ENCODE measurements at regions not wholly inside any gene's neighbourhood (a gene's known extent, or its start where the extent isn't known, plus 50 kb on each side); places are given as distances from the start of the nearest gene placed in this dataset.
"Not testable (repeated sequence)": the region's sequence is repeated elsewhere in the genome, so short reads cannot be mapped to it uniquely, and the experiment has no call there.

- CTCF ChIA-PET, result no interaction called here
- H3K4me1 ChIP-seq (ENCODE audit: control insufficient read depth, insufficient read depth, low read length), result no peaks in the 10 kb centered on the region
- H3K4me3 ChIP-seq (ENCODE audit: low read depth in 2 of 2, low read length in 2 of 2), result no peak overlapping the region
- no peak for TF ChIP-seq SIN3A (IDR thresholded peaks at IDR 0.05; ENCODE audit: borderline replicate concordance, insufficient read depth, low read depth, low read length)
- no peak for TF ChIP-seq TCF7L2 (IDR thresholded peaks at IDR 0.05; ENCODE audit: low read depth, low read length)
- TF ChIP-seq, protein P1, sequence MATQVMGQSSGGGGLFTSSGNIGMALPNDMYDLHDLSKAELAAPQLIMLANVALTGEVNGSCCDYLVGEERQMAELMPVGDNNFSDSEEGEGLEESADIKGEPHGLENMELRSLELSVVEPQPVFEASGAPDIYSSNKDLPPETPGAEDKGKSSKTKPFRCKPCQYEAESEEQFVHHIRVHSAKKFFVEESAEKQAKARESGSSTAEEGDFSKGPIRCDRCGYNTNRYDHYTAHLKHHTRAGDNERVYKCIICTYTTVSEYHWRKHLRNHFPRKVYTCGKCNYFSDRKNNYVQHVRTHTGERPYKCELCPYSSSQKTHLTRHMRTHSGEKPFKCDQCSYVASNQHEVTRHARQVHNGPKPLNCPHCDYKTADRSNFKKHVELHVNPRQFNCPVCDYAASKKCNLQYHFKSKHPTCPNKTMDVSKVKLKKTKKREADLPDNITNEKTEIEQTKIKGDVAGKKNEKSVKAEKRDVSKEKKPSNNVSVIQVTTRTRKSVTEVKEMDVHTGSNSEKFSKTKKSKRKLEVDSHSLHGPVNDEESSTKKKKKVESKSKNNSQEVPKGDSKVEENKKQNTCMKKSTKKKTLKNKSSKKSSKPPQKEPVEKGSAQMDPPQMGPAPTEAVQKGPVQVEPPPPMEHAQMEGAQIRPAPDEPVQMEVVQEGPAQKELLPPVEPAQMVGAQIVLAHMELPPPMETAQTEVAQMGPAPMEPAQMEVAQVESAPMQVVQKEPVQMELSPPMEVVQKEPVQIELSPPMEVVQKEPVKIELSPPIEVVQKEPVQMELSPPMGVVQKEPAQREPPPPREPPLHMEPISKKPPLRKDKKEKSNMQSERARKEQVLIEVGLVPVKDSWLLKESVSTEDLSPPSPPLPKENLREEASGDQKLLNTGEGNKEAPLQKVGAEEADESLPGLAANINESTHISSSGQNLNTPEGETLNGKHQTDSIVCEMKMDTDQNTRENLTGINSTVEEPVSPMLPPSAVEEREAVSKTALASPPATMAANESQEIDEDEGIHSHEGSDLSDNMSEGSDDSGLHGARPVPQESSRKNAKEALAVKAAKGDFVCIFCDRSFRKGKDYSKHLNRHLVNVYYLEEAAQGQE (IDR thresholded peaks at IDR 0.05; ENCODE audit: insufficient read depth in 1 of 2, low read depth in 2 of 2, low read length in 1 of 2), result no peak
- TF ChIP-seq POLR2AphosphoS5 (IDR thresholded peaks at IDR 0.05; ENCODE audit: low read depth, low read length), result no peak
- TF ChIP-seq, protein P2, sequence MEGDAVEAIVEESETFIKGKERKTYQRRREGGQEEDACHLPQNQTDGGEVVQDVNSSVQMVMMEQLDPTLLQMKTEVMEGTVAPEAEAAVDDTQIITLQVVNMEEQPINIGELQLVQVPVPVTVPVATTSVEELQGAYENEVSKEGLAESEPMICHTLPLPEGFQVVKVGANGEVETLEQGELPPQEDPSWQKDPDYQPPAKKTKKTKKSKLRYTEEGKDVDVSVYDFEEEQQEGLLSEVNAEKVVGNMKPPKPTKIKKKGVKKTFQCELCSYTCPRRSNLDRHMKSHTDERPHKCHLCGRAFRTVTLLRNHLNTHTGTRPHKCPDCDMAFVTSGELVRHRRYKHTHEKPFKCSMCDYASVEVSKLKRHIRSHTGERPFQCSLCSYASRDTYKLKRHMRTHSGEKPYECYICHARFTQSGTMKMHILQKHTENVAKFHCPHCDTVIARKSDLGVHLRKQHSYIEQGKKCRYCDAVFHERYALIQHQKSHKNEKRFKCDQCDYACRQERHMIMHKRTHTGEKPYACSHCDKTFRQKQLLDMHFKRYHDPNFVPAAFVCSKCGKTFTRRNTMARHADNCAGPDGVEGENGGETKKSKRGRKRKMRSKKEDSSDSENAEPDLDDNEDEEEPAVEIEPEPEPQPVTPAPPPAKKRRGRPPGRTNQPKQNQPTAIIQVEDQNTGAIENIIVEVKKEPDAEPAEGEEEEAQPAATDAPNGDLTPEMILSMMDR (IDR thresholded peaks at IDR 0.05), result no peak
- no TSS peak for BruUV-seq (replicated peaks)
- no peak for ATAC-seq
- no peak for DNase-seq (ENCODE audit: low read depth, low spot score)
- H3K27me3 ChIP-seq (ENCODE audit: control insufficient read depth, insufficient read depth, low read length), result no peaks in the 10 kb centered on the region
- H3K27ac ChIP-seq (ENCODE audit: low read length), result no peak overlapping the region
- intact Hi-C loops (cut with micrococcal nuclease; ENCODE audit: unreplicated experiment) (no loop called here), in situ Hi-C loops (cut with HindIII; ENCODE audit: low pct_unique_long_range_greater_than_20kb, low sequenced_read_pairs) (no loop called here)
- POLR2A ChIA-PET, result no interaction called here
- no peaks in the 10 kb centered on the region for H3K36me3 ChIP-seq (ENCODE audit: control insufficient read depth, insufficient read depth, low read length)
- no peaks in the 10 kb centered on the region for H3K9me3 ChIP-seq (ENCODE audit: control insufficient read depth, insufficient read depth, low read depth, low read length)
Observed at GRCh38 chr5:87722286-87722685, 309.6 kb upstream of the CCNH start.

- H3K27me3 ChIP-seq (ENCODE audit: control insufficient read depth, insufficient read depth, low read length); DNase-seq (ENCODE audit: low read depth, low spot score); H3K4me1 ChIP-seq (ENCODE audit: control insufficient read depth, insufficient read depth, low read length); H3K9me3 ChIP-seq (ENCODE audit: control insufficient read depth, insufficient read depth, low read depth, low read length); H3K4me3 ChIP-seq (ENCODE audit: low read depth in 2 of 2, low read length in 2 of 2); BruUV-seq (replicated peaks); POLR2A ChIA-PET; H3K27ac ChIP-seq (ENCODE audit: low read length); H3K36me3 ChIP-seq (ENCODE audit: control insufficient read depth, insufficient read depth, low read length); CTCF ChIA-PET; intact Hi-C loops (cut with micrococcal nuclease; ENCODE audit: unreplicated experiment); in situ Hi-C loops (cut with HindIII; ENCODE audit: low pct_unique_long_range_greater_than_20kb, low sequenced_read_pairs); ATAC-seq: not testable (repeated sequence)
Observed at GRCh38 chr5:87718224-87718925, 305.6 kb upstream of the CCNH start.

DNA sequence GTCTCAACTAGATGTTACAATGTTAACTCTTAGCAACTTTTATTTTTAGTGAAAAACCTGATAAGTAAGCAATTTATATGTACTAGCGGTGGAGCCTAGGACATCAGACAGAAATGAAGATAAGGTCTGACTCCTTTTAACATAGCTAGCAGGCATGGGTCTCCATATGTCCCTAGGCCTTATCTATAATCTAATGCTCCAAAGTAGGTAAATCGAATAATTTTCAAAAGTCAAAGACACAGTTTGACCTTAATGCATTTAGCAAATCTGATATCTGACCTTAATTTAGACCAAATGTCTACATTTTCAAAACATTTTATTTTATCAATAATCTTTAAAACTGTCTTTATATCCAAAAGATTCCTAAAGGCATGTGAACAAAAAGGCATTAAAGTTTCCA, 305.0 kb upstream of the CCNH start:
- ATAC-seq, result no peak
- POLR2A ChIA-PET, result no interaction called here
- Histone ChIP-seq H3K36me3 (ENCODE audit: control insufficient read depth, insufficient read depth, low read length) (no peaks in the 10 kb centered on the region), H3K27ac (ENCODE audit: low read length) (no peak overlapping the region), H3K4me1 (ENCODE audit: control insufficient read depth, insufficient read depth, low read length) (no peaks in the 10 kb centered on the region), H3K4me3 (ENCODE audit: low read depth in 2 of 2, low read length in 2 of 2) (no peak overlapping the region), H3K9me3 (ENCODE audit: control insufficient read depth, insufficient read depth, low read depth, low read length) (no peaks in the 10 kb centered on the region), H3K27me3 (ENCODE audit: control insufficient read depth, insufficient read depth, low read length) (no peaks in the 10 kb centered on the region)
- CTCF ChIA-PET, result no interaction called here
- intact Hi-C loops (cut with micrococcal nuclease; ENCODE audit: unreplicated experiment) (no loop called here), in situ Hi-C loops (cut with HindIII; ENCODE audit: low pct_unique_long_range_greater_than_20kb, low sequenced_read_pairs) (no loop called here)
- no peak for DNase-seq (ENCODE audit: low read depth, low spot score)
- TF ChIP-seq, protein P2 (IDR thresholded peaks at IDR 0.05), result no peak
- TF ChIP-seq POLR2AphosphoS5 (IDR thresholded peaks at IDR 0.05; ENCODE audit: low read depth, low read length) (no peak), TCF7L2 (IDR thresholded peaks at IDR 0.05; ENCODE audit: low read depth, low read length) (no peak), SIN3A (IDR thresholded peaks at IDR 0.05; ENCODE audit: borderline replicate concordance, insufficient read depth, low read depth, low read length) (no peak)
- TF ChIP-seq, protein P1 (IDR thresholded peaks at IDR 0.05; ENCODE audit: insufficient read depth in 1 of 2, low read depth in 2 of 2, low read length in 1 of 2), result no peak
- BruUV-seq (replicated peaks), result no TSS peak

Data from Panc1 (cell line).